HL-60 (cell line): ENCODE measurements at regions not wholly inside any gene's neighbourhood (a gene's known extent, or its start where the extent isn't known, plus 50 kb on each side); places are given as distances from the start of the nearest gene placed in this dataset.

Experiments
- DNase-seq, 2 experiments: peaks; one replicate each; pipeline ENCODE4 v3.0.0-alpha.2; 2010 to 2020; ENCODE audit warnings: low read depth in 1 of 2, low spot score in 1 of 2
- H3K27ac ChIP-seq: fragments of 250-450 bp; sonication (Bioruptor Pico); replicated peaks from 2 replicates; pipeline ENCODE4 v1.5.1; 2020; ENCODE audit warnings: mild to moderate bottlenecking, moderate library complexity
- H3K27me3 ChIP-seq: fragments of 250-450 bp; sonication (Bioruptor Pico); 2 replicates; pipeline ENCODE4 v1.5.1; 2021; ENCODE audit warnings: mild to moderate bottlenecking, moderate library complexity; ENCODE audit not compliant: insufficient read depth, poor library complexity, severe bottlenecking
- H3K4me3 ChIP-seq: replicated peaks from 2 replicates; pipeline ENCODE4 v1.5.1; 2011; ENCODE audit warnings: mild to moderate bottlenecking, control low read depth, low read length; ENCODE audit not compliant: insufficient read depth
- CTCF ChIP-seq: IDR thresholded peaks from one replicate; pipeline ENCODE4 v1.5.1; 2011; ENCODE audit warnings: low read length, control low read depth, inconsistent platforms; ENCODE audit not compliant: insufficient read depth
- GABPA ChIP-seq: IDR thresholded peaks from 2 replicates; pipeline ENCODE4 v1.6.1; 2012; ENCODE audit warnings: low read depth
- POLR2AphosphoS5 ChIP-seq: IDR thresholded peaks from 2 replicates; pipeline ENCODE4 v1.6.1; 2012; ENCODE audit warnings: low read depth
- REST ChIP-seq: IDR thresholded peaks from 2 replicates; pipeline ENCODE4 v1.6.1; 2012; ENCODE audit warnings: low read depth; ENCODE audit not compliant: insufficient replicate concordance
- SPI1 ChIP-seq: IDR thresholded peaks from 2 replicates; pipeline ENCODE4 v1.6.1; 2012; ENCODE audit warnings: low read depth, mild to moderate bottlenecking, borderline replicate concordance

- DNase-seq: no peak
- Histone ChIP-seq H3K27me3 (peaks cover 6% of the 10 kb centered on the region), H3K4me3 (no peak overlapping the region), H3K27ac (no peak overlapping the region)
- no peak for TF ChIP-seq GABPA
These were observed 152.1 kb upstream of the SOX21 start for GRCh38 chr13:94864474-94864873.

- peak overlapping the region; percentile 14 for H3K4me3 ChIP-seq
- no peak for TF ChIP-seq REST
- TF ChIP-seq SPI1: no peak
- TF ChIP-seq POLR2AphosphoS5: no peak
- TF ChIP-seq GABPA: no peak
- no peak for TF ChIP-seq CTCF
- peak in 1 of 2 experiments; percentile 27 for DNase-seq
These were observed 148.6 kb upstream of the SOX21 start for GRCh38 chr13:94860981-94861407.

GRCh38 chr13:94859811-94860210 lies 147.5 kb upstream of the SOX21 start:
- TF ChIP-seq CTCF (no peak), REST (no peak), POLR2AphosphoS5 (no peak), SPI1 (no peak), GABPA (no peak)
- no peak overlapping the region for H3K4me3 ChIP-seq
- H3K27me3 ChIP-seq: peaks cover 6% of the 10 kb centered on the region
- DNase-seq: no peak
- peak overlapping the region; percentile 28 for H3K27ac ChIP-seq

More at GRCh38 chr13:94860981-94861407, 148.6 kb upstream of the SOX21 start:
- Histone ChIP-seq H3K27me3 (peaks cover 6% of the 10 kb centered on the region), H3K27ac (no peak overlapping the region)

- TF ChIP-seq REST (no peak), CTCF (no peak)
- peak in 1 of 2 experiments; percentile 52 for DNase-seq
- Histone ChIP-seq H3K4me3 (no peak overlapping the region), H3K27ac (peak overlapping the region; percentile 28), H3K27me3 (peaks cover 6% of the 10 kb centered on the region)
These were observed 146.9 kb upstream of the SOX21 start for GRCh38 chr13:94859278-94859691.
